Right lobe of liver (tissue), 6 donors: ENCODE measurements at regions not wholly inside any gene's neighbourhood (a gene's known extent, or its start where the extent isn't known, plus 50 kb on each side); places are given as distances from the start of the nearest gene placed in this dataset.
"Not testable (repeated sequence)": the region's sequence is repeated elsewhere in the genome, so short reads cannot be mapped to it uniquely, and the experiment has no call there.

Experiments used
- ATAC-seq, 4 donors: fragments of 200-7000 bp; cut with Tn5 transposase; one replicate each; pipeline ENCODE4 v1.9.1; 2020; ENCODE audit warnings: mild to moderate bottlenecking in 4 of 4, moderate library complexity in 4 of 4
- DNase-seq, 3 donors: peaks; one replicate each; pipeline ENCODE4 v3.0.0-alpha.2; 2020
- H3K27ac ChIP-seq, 3 donors: fragments of 200-600 bp; one replicate each; pipeline ENCODE4 v1.8.0; 2022
- H3K27me3 ChIP-seq, 2 donors: fragments of 200-600 bp; one replicate each; pipeline ENCODE4 v1.8.0; 2022
- H3K36me3 ChIP-seq, 4 donors: fragments of 200-600 bp; sonication (generic) in 1 of 4; one replicate each; pipeline versions ENCODE4 v1.5.1 to v1.8.0; 2017 to 2022; ENCODE audit warnings: control low read depth in 1 of 4
- H3K4me1 ChIP-seq, 4 donors: fragments of 200-600 bp; sonication (generic) in 1 of 4; one replicate each; pipeline versions ENCODE4 v1.5.1 to v1.8.0; 2017 to 2022; ENCODE audit warnings: control low read depth in 1 of 4
- H3K4me3 ChIP-seq, 3 donors: fragments of 200-600 bp; one replicate each; pipeline ENCODE4 v1.8.0; 2022
- H3K9me3 ChIP-seq, 4 donors: fragments of 200-600 bp; sonication (generic) in 1 of 4; one replicate each; pipeline versions ENCODE4 v1.5.1 to v1.8.0; 2017 to 2022; ENCODE audit warnings: control low read depth in 1 of 4
- POLR2A ChIP-seq: fragments of 450-650 bp; IDR thresholded peaks from one replicate; pipeline ENCODE4 v1.6.1; 2017; ENCODE audit warnings: antibody characterized with exemption, mild to moderate bottlenecking
- WGBS: methylation state at CpG from one replicate; pipeline ENCODE4 v1.1.6; 2018; ENCODE audit warnings: low coverage, low lambda C conversion rate; ENCODE audit not compliant: insufficient coverage; ENCODE audit errors: missing lambda C conversion rate; 5-methylcytosine and 5-hydroxymethylcytosine counted together
- intact Hi-C, 2 donors: fragments of 100-400 bp; cut with DNase I; formaldehyde crosslinking; loops; one replicate each; pipeline versions ENCODE4 v1.11.2 to v1.14.1; 2022
- TF ChIP-seq, protein P1 (sequence below), 4 donors: fragments of 200-600 bp in 3 of 4; fragments of 450-650 bp in 1 of 4; IDR thresholded peaks; one replicate each; pipeline versions ENCODE4 v1.5.1 to v1.8.0; 2016 to 2022; ENCODE audit warnings: antibody characterized with exemption in 4 of 4, mild to moderate bottlenecking in 2 of 4
- donor health status: DM: no; HTN: yes; CAD: no.
- donor health status: DM: no; HTN: no; CAD: no.
- donor health status: DM: no; HTN: no; CAD: no.
- donor health status: DM: no; HTN: yes; CAD: no.
- donor health status: DM: no; HTN: yes; CAD: no.

DNA sequence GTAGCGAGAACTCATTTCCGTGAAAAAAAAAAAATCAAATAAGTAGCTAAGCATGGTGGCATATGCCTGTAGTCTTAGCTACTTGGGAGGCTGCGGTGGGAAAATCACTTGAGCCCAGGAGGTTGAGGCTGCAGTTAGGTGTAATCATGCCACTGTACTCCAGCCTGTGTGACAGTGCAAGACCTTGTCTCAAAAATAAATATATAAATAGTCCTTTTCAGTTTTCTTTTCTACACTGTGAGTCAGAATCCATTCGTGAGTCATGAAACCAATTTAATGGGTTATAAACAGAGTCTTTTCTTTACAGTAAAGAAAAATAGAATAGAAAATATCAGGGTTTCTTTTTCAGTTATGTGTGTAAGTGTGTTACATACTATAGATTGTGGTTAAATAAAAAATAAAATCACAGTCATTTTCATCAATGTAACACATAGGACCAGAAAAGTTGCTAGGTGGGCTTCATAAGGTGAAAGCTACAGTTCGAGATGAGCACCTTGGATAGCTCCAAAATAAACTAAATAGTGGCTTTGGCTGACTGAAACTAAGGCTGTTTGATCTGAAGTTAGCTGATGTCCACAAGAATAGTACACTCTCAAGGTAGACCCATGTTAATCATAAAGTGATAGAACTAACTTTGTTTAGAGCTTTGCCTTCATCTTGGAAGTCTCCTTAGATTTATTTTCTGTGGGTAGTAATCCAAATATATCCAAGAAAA lies 781.1 kb downstream of the GATA3 start:
- WGBS = 58% methylated on average over 5 of the region's 5 CpGs
- TF ChIP-seq, protein P1, sequence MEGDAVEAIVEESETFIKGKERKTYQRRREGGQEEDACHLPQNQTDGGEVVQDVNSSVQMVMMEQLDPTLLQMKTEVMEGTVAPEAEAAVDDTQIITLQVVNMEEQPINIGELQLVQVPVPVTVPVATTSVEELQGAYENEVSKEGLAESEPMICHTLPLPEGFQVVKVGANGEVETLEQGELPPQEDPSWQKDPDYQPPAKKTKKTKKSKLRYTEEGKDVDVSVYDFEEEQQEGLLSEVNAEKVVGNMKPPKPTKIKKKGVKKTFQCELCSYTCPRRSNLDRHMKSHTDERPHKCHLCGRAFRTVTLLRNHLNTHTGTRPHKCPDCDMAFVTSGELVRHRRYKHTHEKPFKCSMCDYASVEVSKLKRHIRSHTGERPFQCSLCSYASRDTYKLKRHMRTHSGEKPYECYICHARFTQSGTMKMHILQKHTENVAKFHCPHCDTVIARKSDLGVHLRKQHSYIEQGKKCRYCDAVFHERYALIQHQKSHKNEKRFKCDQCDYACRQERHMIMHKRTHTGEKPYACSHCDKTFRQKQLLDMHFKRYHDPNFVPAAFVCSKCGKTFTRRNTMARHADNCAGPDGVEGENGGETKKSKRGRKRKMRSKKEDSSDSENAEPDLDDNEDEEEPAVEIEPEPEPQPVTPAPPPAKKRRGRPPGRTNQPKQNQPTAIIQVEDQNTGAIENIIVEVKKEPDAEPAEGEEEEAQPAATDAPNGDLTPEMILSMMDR (IDR thresholded peaks at IDR 0.05) = no peak
- TF ChIP-seq POLR2A = no peak
- no peaks in the 10 kb centered on the region for H3K9me3 ChIP-seq
- no peaks in the 10 kb centered on the region for H3K27me3 ChIP-seq
- H3K36me3 ChIP-seq = no peaks in the 10 kb centered on the region
- ATAC-seq = no peak
- DNase-seq = no peak
- intact Hi-C loops = no loop called here
- no peak overlapping the region for H3K4me3 ChIP-seq
- H3K4me1 ChIP-seq = no peaks in the 10 kb centered on the region
- no peak overlapping the region for H3K27ac ChIP-seq

DNA sequence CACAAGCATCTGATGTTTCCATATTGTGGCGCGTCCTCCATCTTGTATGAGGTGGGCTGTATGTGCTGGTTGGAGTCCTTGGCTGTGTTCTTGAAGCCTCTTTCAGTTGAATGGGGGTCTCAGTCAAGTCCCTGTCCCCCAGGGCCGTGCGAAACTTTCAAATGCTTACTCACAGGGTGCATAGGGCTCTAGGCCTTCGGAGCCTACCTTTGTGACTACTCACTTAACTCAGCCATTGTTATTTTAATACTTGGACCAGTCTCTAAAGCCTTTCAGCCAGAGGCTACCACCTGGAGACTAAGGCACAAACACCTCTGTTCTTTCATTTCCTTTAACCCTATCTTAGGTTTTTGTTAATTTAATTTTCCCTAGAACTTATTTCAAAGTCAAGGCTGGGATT lies 785.9 kb downstream of the GATA3 start:
- TF ChIP-seq, protein P1 (IDR thresholded peaks at IDR 0.05) = no peak
- Histone ChIP-seq H3K36me3 (no peaks in the 10 kb centered on the region), H3K27me3 (no peaks in the 10 kb centered on the region), H3K4me3 (no peak overlapping the region), H3K4me1 (no peaks in the 10 kb centered on the region), H3K27ac (no peak overlapping the region), H3K9me3 (no peaks in the 10 kb centered on the region)
- intact Hi-C loops = no loop called here
- ATAC-seq (no peak), DNase-seq (no peak)
- WGBS = 66% methylated on average over 3 of the region's 5 CpGs

DNA sequence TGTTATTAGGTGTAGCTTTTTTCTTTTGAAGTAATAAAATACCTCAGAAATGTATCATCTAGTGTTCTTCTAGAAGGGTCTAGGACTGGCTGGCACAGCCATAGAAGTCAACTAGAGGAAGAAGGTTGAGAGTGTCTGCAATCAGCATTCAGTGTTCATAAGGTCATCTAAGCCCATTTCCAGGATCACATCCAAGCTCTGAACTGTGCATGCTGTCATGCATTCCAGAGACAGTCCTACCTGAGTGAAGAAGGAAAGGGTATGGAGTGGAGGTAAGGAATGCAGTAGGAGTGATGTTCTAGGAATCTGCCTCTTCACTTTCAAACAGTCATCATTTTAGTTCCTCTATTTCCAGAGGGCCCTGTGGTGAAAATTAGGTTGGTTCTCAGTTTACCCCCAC lies 789.7 kb downstream of the GATA3 start:
- ATAC-seq = no peak

DNA sequence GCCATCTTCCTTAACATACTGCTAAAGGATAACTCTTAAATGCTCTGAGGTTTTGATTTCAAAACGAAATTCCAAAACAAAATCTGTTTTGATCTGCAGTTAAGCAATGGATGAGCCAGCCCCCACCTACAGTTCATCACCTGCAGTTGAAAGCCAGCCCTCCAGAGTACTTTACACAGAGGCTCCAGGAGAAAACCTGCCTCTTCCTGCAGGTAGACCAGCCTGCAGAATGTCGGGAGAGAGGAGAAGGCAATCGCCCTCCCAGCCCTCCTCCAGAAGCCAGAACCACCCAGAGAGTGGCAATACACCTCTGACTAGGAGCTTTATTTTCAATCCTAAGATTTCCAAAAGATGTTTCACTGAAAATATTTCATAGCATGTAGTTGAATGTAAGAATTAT lies 798.1 kb downstream of the GATA3 start:
- 21% methylated on average over 2 of the region's 3 CpGs for WGBS
- no peaks in the 10 kb centered on the region for H3K9me3 ChIP-seq
- intact Hi-C loops = no loop called here
- no peak for DNase-seq
- no peak overlapping the region for H3K27ac ChIP-seq
- ATAC-seq = no peak
- H3K27me3 ChIP-seq = no peaks in the 10 kb centered on the region
- no peak overlapping the region for H3K4me3 ChIP-seq
- H3K4me1 ChIP-seq = no peaks in the 10 kb centered on the region
- TF ChIP-seq, protein P1 (IDR thresholded peaks at IDR 0.05) = no peak
- no peak for TF ChIP-seq POLR2A
- no peaks in the 10 kb centered on the region for H3K36me3 ChIP-seq

More for the DNA sequence above, 789.7 kb downstream of the GATA3 start:
- intact Hi-C loops = no loop called here
- no peaks in the 10 kb centered on the region for H3K27me3 ChIP-seq
- no peaks in the 10 kb centered on the region for H3K9me3 ChIP-seq
- H3K36me3 ChIP-seq = no peaks in the 10 kb centered on the region
- no peak overlapping the region for H3K27ac ChIP-seq
- DNase-seq = no peak
- H3K4me1 ChIP-seq = no peaks in the 10 kb centered on the region
- H3K4me3 ChIP-seq = no peak overlapping the region
- TF ChIP-seq, protein P1 (IDR thresholded peaks at IDR 0.05) = no peak
- no peak for TF ChIP-seq POLR2A

DNA sequence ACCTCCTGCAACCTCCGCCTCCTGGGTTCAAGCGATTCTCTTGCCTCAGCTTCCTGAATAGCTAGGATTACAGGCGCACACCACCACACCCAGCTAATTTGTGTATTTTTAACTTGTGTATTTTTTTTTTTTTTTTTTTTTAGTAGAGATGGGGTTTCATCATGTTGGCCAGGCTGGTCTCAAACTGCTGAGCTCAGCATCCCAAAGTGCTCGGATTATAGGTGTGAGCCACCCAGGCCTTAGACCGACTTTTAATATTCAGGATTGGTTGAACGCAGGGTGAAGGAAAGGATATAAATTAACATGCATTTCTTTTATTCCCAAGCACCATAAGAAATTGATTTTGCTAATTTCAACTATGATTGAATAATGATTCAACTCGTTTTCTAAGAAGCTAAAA lies 798.6 kb downstream of the GATA3 start:
- WGBS = 57% methylated on average over 7 of the region's 7 CpGs
- intact Hi-C loops = no loop called here
- no peak overlapping the region for H3K27ac ChIP-seq
- TF ChIP-seq, protein P1 (IDR thresholded peaks at IDR 0.05) = no peak
- TF ChIP-seq POLR2A = no peak
- no peak for ATAC-seq
- no peaks in the 10 kb centered on the region for H3K36me3 ChIP-seq
- no peaks in the 10 kb centered on the region for H3K9me3 ChIP-seq
- H3K4me1 ChIP-seq = no peaks in the 10 kb centered on the region
- no peaks in the 10 kb centered on the region for H3K27me3 ChIP-seq
- no peak overlapping the region for H3K4me3 ChIP-seq
- DNase-seq = no peak

DNA sequence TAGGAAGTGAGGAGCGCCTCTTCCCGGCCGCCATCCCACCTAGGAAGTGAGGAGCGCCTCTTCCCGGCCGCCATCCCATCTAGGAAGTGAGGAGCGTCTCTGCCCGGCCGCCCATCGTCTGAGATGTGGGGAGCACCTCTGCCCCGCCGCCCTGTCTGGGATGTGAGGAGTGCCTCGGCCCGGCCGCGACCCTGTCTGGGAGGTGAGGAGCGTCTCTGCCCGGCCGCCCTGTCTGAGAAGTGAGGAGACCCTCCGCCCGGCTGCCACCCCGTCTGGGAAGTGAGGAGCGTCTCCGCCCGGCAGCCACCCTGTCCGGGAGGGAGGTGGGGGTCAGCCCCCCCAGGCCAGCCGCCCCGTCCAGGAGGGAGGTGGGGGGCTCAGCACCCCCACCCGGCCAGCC lies 814.4 kb downstream of the GATA3 start:
- H3K27me3 ChIP-seq, H3K27ac ChIP-seq, H3K4me3 ChIP-seq, H3K36me3 ChIP-seq, H3K4me1 ChIP-seq, H3K9me3 ChIP-seq, ATAC-seq, DNase-seq, intact Hi-C loops: not testable (repeated sequence)
- no CpG with 5 or more reads among the region's 29 CpGs for WGBS
